Retinal pigment epithelial cell (primary cell): ENCODE measurements at regions not wholly inside any gene's neighbourhood (a gene's known extent, or its start where the extent isn't known, plus 50 kb on each side); places are given as distances from the start of the nearest gene placed in this dataset.
A peak's percentile ranks its signal among the peaks of the same experiment; 100 is the strongest.
"Not testable (repeated sequence)": the region's sequence is repeated elsewhere in the genome, so short reads cannot be mapped to it uniquely, and the experiment has no call there.

ENCODE experiments used
- DNase-seq: peaks from one replicate; pipeline ENCODE4 v3.0.0-alpha.2; 2010; ENCODE audit warnings: low read depth
- H3K4me3 ChIP-seq: 2 replicates; pipeline ENCODE4 v1.5.1; 2011; ENCODE audit warnings: mild to moderate bottlenecking, low read length, control low read depth, moderate library complexity
- TF ChIP-seq, protein P1 (sequence below): conservative IDR thresholded peaks from 2 replicates; pipeline ENCODE4 v1.5.1; 2011; ENCODE audit warnings: low read depth, low read length, control low read depth, inconsistent platforms

DNA sequence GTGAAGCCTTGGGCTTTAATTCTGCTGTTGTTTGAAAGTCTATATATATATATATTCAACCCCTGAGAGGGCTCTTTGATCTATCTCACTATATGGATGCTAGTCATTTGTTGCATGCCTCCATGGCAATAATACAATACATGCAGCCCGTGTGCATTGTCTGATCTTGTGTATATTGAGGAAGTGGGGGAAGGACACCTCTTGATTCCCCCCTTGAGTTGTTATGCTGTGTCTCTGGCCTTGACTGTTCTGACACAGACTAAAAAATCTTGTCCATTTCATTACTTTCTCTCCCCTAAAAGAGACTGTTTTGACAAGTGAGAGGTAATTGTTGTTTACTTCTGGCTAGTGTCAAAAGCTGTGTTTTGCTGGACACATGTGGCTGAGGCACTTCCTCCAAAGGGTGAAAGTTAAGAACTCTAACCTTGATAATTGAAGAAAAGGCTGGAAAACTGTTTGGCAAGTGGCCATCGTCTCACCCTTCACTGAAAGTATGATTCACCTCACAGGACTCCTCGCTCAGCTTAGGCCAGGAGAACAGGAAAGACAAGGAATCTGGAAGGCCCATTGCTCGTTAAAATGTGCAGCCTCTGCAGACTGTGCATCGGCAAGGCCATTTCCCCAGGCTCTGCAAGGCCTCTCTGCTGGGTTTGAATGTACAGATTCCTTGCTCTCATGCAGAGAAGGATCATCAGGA, 304.0 kb downstream of the PRELID2 start:
- no peak overlapping the region for H3K4me3 ChIP-seq
- peak; percentile 78 for DNase-seq
- TF ChIP-seq, protein P1, sequence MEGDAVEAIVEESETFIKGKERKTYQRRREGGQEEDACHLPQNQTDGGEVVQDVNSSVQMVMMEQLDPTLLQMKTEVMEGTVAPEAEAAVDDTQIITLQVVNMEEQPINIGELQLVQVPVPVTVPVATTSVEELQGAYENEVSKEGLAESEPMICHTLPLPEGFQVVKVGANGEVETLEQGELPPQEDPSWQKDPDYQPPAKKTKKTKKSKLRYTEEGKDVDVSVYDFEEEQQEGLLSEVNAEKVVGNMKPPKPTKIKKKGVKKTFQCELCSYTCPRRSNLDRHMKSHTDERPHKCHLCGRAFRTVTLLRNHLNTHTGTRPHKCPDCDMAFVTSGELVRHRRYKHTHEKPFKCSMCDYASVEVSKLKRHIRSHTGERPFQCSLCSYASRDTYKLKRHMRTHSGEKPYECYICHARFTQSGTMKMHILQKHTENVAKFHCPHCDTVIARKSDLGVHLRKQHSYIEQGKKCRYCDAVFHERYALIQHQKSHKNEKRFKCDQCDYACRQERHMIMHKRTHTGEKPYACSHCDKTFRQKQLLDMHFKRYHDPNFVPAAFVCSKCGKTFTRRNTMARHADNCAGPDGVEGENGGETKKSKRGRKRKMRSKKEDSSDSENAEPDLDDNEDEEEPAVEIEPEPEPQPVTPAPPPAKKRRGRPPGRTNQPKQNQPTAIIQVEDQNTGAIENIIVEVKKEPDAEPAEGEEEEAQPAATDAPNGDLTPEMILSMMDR: no peak

DNA sequence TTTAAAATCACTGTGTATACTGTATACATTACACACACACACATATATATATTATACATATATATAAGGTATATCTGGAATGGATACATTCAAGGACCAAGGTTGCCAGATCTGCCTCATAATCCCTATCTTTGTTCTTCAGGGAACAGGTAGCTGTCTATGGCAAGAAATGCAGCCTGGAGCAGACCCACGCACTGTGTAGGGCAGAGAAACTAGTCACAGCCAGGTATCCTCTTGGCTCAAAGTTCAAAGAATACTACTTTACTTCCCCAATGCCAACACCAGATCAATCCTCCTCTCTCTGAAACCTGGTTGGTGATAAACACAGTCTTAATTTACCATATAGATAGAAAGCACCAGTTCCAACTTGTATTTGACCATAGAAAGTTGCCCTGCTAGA, 313.6 kb downstream of the PRELID2 start:
- DNase-seq: no peak
- TF ChIP-seq, protein P1: no peak
- no peak overlapping the region for H3K4me3 ChIP-seq

DNA sequence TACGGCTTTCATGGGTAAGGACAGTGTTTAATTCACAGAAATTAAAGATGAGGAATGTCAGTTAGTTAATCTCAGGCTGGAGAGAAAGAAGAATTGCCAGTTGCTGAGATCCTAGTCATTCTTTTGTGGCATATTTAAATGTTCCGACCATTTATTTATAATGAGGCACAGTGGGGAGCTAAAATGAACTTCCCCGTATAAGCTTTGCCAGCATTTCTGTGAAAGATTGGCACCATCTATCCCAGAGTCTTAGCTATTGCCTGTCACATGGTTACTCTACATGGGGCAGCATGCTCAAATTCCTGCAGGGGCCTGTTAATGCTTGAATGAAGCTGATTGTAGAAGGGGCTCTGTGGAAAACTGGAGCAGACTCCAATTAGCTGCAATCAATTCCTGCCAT, 314.1 kb downstream of the PRELID2 start:
- TF ChIP-seq, protein P1: no peak
- DNase-seq: no peak

DNA sequence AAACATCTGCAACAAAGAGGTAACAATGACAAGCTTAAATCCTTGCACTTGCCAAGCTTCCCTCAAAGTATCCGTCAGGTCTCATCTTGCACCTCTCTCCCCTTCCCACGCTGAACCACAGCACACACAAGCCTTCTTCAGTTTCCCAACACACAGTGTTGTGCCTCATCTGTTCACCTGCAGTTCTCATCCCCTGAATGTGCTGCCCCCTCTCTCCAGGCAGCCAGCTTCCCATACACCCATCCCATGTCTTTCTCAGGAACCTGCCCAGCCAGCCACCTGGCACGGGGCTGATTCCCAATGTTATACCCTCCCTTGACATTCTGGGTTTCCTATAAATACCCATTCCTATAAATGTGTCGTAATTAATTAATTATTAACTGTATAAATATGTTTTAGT, 314.8 kb downstream of the PRELID2 start:
- no peak overlapping the region for H3K4me3 ChIP-seq
- TF ChIP-seq, protein P1: no peak
- no peak for DNase-seq

More for the DNA sequence above, 314.1 kb downstream of the PRELID2 start:
- no peak overlapping the region for H3K4me3 ChIP-seq

- not testable (repeated sequence) for DNase-seq, H3K4me3 ChIP-seq
Measured at GRCh38 chr5:145517588-145517987, 317.6 kb downstream of the PRELID2 start.

DNA sequence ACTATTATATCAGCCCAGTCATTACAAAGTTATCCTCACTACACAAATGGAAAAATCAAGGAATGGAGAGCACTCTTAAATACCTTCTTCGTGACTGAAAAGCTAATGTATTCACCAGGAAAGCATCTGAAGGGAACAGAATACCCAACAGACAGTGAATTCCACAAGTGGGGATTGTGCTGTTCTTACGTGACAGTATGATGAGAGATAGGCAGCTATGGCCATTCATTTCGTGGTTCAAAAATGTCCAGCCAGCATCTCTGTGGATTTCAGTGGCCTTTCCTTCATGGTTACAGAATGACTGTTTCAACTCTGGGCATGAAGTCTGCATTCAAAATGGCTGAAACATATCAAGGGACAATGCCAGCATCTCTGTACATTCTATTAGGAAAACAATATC, 323.8 kb downstream of the PRELID2 start:
- TF ChIP-seq, protein P1: no peak
- DNase-seq: no peak
- H3K4me3 ChIP-seq: no peak overlapping the region

DNA sequence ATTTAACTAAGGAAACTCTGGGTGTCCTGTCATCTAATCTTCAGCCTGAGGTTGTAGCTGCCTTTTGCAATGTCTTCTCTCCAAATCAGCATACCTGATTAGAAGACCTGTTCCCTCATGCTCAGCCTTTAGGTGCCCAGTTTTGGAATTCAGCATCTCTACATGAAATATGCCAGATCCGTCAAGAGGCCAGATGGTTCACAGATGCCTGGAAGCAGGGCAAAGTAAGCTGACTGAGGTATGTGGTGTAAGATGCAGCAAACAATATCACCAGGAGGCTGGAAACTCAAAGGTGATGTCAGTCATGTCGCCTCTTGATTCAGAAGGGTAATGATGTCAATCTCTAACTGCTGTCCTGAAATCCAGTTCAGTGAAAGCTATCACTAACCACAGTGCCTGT, 324.4 kb downstream of the PRELID2 start:
- no peak overlapping the region for H3K4me3 ChIP-seq
- no peak for DNase-seq
- TF ChIP-seq, protein P1: no peak
